ENCODE measurements at regions not wholly inside any gene's neighbourhood (a gene's known extent, or its start where the extent isn't known, plus 50 kb on each side); places are given as distances from the start of the nearest gene placed in this dataset.

DNA sequence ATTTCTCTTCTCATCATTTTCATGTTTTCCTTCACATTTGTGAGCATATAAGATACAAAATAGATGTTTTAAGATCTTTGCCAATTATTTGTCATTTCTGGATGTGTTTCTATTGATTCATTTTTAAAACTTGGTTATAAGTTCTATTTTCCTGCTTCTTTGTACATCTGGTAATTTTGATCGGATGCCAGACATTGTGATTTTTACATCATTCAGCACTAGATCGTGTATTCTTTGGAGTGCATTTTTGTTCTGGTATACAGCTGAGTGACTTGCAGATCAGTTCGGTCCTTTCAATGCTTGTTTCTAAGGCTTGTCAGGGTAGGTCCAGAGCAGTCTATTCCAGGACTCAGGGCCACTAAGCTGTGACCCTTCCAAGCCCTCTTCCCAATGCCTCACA, 198.2 kb downstream of the KLF12 start:
- TF ChIP-seq, protein P1, sequence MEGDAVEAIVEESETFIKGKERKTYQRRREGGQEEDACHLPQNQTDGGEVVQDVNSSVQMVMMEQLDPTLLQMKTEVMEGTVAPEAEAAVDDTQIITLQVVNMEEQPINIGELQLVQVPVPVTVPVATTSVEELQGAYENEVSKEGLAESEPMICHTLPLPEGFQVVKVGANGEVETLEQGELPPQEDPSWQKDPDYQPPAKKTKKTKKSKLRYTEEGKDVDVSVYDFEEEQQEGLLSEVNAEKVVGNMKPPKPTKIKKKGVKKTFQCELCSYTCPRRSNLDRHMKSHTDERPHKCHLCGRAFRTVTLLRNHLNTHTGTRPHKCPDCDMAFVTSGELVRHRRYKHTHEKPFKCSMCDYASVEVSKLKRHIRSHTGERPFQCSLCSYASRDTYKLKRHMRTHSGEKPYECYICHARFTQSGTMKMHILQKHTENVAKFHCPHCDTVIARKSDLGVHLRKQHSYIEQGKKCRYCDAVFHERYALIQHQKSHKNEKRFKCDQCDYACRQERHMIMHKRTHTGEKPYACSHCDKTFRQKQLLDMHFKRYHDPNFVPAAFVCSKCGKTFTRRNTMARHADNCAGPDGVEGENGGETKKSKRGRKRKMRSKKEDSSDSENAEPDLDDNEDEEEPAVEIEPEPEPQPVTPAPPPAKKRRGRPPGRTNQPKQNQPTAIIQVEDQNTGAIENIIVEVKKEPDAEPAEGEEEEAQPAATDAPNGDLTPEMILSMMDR (IDR thresholded peaks at IDR 0.05; ENCODE audit: poor library complexity), result no peak
- TF ChIP-seq EZH2 (IDR thresholded peaks at IDR 0.05; ENCODE audit: borderline replicate concordance) (no peak), EZH2phosphoT487 (IDR thresholded peaks at IDR 0.05; ENCODE audit: low read depth, severe bottlenecking, unreplicated experiment) (no peak)

Measured in hepatocyte (in vitro differentiated cells).